Chondrocyte (in vitro differentiated cells): ENCODE measurements at regions not wholly inside any gene's neighbourhood (a gene's known extent, or its start where the extent isn't known, plus 50 kb on each side); places are given as distances from the start of the nearest gene placed in this dataset.
A peak's percentile ranks its signal among the peaks of the same experiment; 100 is the strongest.

Experiments
- DNase-seq: peaks from one replicate; pipeline ENCODE4 v3.0.0; 2021; ENCODE audit warnings: mixed read lengths, low spot score
- H3K27ac Mint-ChIP-seq: one replicate; pipeline ENCODE4 v1.8.0; 2021; ENCODE audit warnings: mild to moderate bottlenecking, moderate library complexity, mixed read lengths; ENCODE audit not compliant: unreplicated experiment
- H3K27me3 Mint-ChIP-seq: 2 replicates; pipeline ENCODE4 v1.8.0; 2021; ENCODE audit warnings: low read depth, mixed read lengths
- H3K36me3 Mint-ChIP-seq: 2 replicates; pipeline ENCODE4 v1.8.0; 2021; ENCODE audit warnings: low read depth, mixed read lengths
- H3K4me1 Mint-ChIP-seq: 2 replicates; pipeline ENCODE4 v1.8.0; 2021; ENCODE audit warnings: low read depth, mild to moderate bottlenecking, mixed read lengths
- H3K4me3 Mint-ChIP-seq: one replicate; pipeline ENCODE4 v1.8.0; 2021; ENCODE audit warnings: mild to moderate bottlenecking, moderate library complexity, mixed read lengths; ENCODE audit not compliant: unreplicated experiment
- H3K9me3 Mint-ChIP-seq: 2 replicates; pipeline ENCODE4 v1.8.0; 2021; ENCODE audit warnings: low read depth, mixed read lengths
- TF ChIP-seq, protein P1 (sequence below): fragments of 200-600 bp; sonication (generic); IDR thresholded peaks from 2 replicates; pipeline ENCODE4 v1.5.0; 2021; ENCODE audit warnings: antibody characterized with exemption, mild to moderate bottlenecking, moderate library complexity

DNA sequence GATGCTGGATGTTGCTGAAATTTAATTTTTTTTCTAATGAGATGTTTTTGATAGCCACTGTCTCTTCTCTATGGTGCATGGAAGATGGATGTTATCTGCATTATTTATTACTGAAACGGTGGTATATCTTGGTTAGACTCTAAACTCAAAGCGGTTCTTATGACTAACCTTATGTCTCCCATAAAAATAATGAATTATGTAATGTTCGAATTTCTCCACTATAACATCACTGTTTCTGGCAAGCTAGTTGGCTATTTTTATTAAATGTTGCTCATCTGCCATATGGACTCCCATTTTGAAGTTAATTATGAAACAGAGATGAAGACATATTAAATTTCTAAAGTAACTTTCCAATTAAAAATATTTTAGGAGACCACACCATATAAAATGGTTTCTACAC, 808.6 kb upstream of the ADGRL4 start:
- TF ChIP-seq, protein P1, sequence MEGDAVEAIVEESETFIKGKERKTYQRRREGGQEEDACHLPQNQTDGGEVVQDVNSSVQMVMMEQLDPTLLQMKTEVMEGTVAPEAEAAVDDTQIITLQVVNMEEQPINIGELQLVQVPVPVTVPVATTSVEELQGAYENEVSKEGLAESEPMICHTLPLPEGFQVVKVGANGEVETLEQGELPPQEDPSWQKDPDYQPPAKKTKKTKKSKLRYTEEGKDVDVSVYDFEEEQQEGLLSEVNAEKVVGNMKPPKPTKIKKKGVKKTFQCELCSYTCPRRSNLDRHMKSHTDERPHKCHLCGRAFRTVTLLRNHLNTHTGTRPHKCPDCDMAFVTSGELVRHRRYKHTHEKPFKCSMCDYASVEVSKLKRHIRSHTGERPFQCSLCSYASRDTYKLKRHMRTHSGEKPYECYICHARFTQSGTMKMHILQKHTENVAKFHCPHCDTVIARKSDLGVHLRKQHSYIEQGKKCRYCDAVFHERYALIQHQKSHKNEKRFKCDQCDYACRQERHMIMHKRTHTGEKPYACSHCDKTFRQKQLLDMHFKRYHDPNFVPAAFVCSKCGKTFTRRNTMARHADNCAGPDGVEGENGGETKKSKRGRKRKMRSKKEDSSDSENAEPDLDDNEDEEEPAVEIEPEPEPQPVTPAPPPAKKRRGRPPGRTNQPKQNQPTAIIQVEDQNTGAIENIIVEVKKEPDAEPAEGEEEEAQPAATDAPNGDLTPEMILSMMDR: no peak
- no peak for DNase-seq
- no peak overlapping the region for H3K27ac Mint-ChIP-seq

DNA sequence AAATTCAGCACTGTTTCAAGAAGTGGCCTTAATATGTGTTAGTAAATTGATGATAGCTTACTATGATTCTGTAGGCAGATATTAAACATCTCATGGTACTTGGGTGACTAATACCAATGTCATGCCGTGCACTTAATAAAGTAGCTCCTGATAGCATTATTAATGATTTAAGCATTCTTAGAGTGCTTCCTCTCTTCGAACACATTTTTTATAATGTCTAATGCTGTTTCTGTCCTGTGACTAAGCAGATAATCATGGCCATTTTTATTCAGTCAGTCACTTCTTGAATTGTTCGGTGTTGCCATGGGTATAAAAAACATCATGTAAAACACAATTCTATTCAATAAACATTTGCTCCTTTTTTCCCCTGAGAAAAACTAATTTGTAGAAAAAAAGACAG, 804.6 kb upstream of the ADGRL4 start:
- TF ChIP-seq, protein P1: no peak
- Mint-ChIP-seq H3K27ac (peak overlapping the region; percentile 58), H3K9me3 (peaks cover 6% of the 10 kb centered on the region), H3K4me3 (no peak overlapping the region), H3K36me3 (no peaks in the 10 kb centered on the region), H3K4me1 (peaks cover 10% of the 10 kb centered on the region), H3K27me3 (no peaks in the 10 kb centered on the region)
- no peak for DNase-seq

More for the DNA sequence above, 808.6 kb upstream of the ADGRL4 start:
- no peak overlapping the region for H3K4me3 Mint-ChIP-seq
- H3K9me3 Mint-ChIP-seq: no peaks in the 10 kb centered on the region
- H3K36me3 Mint-ChIP-seq: no peaks in the 10 kb centered on the region
- peaks cover 10% of the 10 kb centered on the region for H3K4me1 Mint-ChIP-seq
- no peaks in the 10 kb centered on the region for H3K27me3 Mint-ChIP-seq

DNA sequence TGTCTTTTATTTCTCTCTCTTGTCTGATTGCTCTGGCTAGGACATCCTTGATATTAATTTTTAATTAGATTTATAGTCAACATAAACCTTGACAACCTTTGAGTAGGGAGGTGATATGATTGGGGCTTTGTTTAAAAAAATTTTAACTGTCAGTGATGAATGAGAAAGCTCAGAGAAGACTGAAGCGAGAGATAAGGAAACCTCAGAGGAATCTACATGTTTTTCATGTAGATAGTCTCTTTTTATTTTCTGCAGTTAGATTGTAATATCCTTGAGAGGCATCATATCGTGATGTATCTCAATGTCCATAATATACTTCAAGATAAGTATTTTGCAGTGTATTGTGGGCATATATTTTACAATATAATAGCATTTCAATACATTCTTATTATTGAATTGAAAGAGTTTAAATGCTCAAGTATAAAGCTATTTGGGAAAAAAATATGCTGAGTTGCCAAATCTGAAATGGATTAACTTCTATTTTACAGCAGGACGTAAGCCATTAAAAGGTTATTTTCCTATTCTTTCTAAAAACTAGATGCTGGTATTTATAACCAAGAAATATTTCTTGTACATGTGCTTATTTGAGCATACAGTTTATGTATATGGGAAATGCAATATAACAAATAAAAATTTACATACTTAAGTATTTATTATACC, 802.4 kb upstream of the ADGRL4 start:
- H3K4me1 Mint-ChIP-seq: peaks cover 14% of the 10 kb centered on the region
- no peaks in the 10 kb centered on the region for H3K36me3 Mint-ChIP-seq
- H3K9me3 Mint-ChIP-seq: peaks cover 6% of the 10 kb centered on the region
- TF ChIP-seq, protein P1: no peak
- DNase-seq: no peak
- H3K27me3 Mint-ChIP-seq: no peaks in the 10 kb centered on the region
- H3K4me3 Mint-ChIP-seq: no peak overlapping the region
- no peak overlapping the region for H3K27ac Mint-ChIP-seq

DNA sequence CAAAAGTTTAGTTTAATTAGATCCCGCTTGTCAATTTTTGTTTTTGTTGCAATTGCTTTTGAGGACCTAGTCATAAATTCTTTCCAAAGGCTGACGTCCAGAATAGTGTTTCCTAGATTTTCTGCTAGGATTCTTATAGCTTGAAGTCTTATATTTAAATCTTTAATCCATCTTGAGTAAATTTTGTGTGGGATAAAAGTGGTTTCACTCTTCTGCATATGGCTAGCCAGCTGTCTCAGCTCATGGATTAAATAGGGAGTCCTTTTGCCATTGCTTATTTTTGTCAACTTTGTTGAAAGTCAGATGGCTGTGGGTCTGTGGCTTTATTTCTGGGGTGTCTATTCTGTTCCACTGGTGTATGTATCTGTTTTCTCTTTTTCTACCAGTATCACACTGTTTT, 801.3 kb upstream of the ADGRL4 start:
- Mint-ChIP-seq H3K9me3 (peaks cover 6% of the 10 kb centered on the region), H3K36me3 (no peaks in the 10 kb centered on the region), H3K4me3 (no peak overlapping the region), H3K4me1 (peaks cover 14% of the 10 kb centered on the region), H3K27ac (no peak overlapping the region), H3K27me3 (no peaks in the 10 kb centered on the region)
- DNase-seq: no peak
- TF ChIP-seq, protein P1: no peak

DNA sequence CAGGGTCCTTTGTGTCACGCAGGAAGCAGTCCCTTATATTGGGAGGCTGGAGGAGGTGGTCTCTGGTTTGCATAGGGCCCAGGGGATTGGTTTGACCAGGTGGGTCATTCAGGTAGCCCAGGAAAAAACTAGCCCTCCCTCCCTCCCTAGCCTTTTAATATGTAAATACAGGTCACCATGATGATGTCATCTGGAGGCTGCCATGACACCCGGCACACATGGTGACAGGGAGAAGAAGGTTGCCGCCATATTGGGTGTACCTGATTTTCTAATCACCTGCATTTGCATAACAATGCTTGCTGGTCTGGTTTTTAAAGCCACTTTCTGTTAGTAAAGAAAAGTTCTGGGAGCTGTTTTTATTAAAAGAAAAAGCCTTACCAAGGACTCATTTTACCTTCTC, 791.0 kb upstream of the ADGRL4 start:
- no peak for DNase-seq
- Mint-ChIP-seq H3K27ac (no peak overlapping the region), H3K9me3 (peaks cover 15% of the 10 kb centered on the region), H3K4me1 (peaks cover 4% of the 10 kb centered on the region), H3K27me3 (no peaks in the 10 kb centered on the region), H3K36me3 (peaks cover 3% of the 10 kb centered on the region), H3K4me3 (no peak overlapping the region)
- TF ChIP-seq, protein P1: no peak
